NCI-H524 (cell line): ENCODE measurements at regions not wholly inside any gene's neighbourhood (a gene's known extent, or its start where the extent isn't known, plus 50 kb on each side); places are given as distances from the start of the nearest gene placed in this dataset.
"Not testable (repeated sequence)": the region's sequence is repeated elsewhere in the genome, so short reads cannot be mapped to it uniquely, and the experiment has no call there.

ENCODE experiments used
- DNase-seq, 2 experiments: peaks; one replicate each; lab custom pipeline; 2025; lab: John Stamatoyannopoulos, UW

GRCh38 chr7:118794419-118794818 lies 569.9 kb downstream of the ANKRD7 start:
- DNase-seq = no peak

- no peak for DNase-seq
Measured at GRCh38 chr7:118801366-118801765, 576.9 kb downstream of the ANKRD7 start.

DNA sequence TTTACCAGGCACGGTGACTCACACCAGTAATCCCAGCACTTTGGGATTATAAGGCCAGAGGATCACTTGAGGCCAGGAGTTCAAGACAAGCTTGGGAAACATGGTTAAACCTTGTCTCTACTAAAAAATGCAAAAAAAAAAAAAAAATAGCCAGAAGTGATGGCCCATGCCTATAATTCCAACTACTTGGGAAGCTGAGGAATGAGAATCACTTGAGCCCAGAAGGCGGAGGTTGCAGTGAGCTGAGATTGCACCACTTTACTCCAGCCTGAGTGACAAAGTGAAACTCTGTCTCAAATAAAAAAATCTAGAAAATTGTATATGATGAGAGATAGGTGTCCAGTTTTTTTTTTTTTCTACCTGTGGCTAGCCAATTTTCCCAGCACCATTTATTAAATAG lies 578.2 kb downstream of the ANKRD7 start:
- DNase-seq = no peak

GRCh38 chr7:118826246-118826645 lies 601.7 kb downstream of the ANKRD7 start:
- DNase-seq = no peak

DNA sequence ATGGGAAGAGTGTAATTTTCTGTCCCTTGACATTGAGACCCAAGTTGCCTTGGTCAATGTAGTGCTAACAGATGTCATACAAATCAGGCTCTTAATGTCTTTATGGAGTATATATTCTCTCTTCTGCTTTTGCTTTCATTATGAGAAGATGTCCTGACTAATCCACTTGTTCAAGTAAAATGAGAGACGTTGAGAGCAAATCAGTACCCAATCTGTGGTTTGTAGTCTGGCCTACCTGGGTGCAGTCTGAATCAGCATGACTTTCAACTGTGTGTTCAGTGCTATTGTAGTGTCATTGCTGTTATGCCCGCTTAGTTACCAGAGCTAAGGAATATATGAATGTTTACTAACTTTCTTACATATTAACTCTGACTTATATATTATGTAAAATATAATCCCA lies 612.4 kb downstream of the ANKRD7 start:
- DNase-seq = no peak

DNA sequence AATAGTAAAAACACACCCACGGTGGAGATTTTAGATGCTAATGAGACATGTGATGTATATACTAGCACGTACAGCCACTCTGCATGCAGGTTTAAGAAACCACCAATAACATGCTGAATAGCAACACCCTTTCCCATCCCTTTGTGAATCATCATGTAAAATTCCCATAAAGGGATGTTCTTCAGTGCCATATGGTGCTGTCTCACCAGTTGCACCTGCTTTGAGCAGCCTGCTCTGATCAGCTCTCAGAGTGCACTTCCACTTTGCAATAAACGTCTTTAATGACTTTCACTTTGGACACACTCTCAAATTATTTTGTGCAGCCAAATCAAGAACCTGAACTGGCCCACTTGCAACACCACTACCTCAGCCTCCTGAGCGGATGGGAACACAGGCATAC lies 615.0 kb downstream of the ANKRD7 start:
- peak in 1 of 2 experiments; percentile 85 for DNase-seq

- DNase-seq = no peak
Measured at GRCh38 chr7:118843456-118843855, 619.0 kb downstream of the ANKRD7 start.

GRCh38 chr7:118844748-118845147 lies 620.2 kb downstream of the ANKRD7 start:
- no peak for DNase-seq

DNA sequence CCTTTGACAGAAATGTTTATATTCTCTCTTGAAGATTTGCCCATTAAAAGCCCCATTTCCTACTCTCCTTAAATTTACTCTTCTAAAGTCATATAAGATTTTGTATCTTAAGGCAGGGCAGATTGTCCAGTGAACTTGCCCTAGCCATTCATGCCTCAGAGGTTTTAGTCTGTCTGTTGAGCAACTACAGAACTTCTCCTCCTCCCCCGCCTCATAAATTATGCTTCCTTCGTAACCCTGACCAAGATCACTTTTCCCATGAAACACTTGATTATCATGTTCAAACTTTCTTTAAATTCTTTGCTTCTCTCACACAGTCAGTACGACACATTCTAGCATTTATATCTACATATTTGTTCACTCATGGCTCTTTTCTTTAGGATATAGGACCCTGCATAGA lies 621.3 kb downstream of the ANKRD7 start:
- no peak for DNase-seq

DNA sequence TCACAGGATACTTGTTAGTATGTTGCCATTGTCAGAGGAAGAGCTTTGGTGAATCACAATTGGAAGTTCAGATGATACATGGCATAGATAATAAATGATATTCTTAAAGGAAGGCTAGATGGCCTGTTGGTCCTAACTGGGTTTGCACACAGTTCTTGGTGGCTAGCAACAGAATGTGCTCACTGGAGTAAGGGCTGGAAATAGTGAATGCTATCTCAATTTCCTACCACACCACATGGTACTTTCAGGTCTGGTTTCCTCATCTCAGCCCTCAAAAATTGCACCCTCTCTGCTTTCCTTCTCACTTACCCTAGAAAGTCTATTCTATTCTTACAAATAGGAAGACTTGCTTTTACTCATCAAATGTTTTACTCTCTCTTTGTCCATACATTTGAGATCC lies 622.5 kb downstream of the ANKRD7 start:
- DNase-seq = no peak

DNA sequence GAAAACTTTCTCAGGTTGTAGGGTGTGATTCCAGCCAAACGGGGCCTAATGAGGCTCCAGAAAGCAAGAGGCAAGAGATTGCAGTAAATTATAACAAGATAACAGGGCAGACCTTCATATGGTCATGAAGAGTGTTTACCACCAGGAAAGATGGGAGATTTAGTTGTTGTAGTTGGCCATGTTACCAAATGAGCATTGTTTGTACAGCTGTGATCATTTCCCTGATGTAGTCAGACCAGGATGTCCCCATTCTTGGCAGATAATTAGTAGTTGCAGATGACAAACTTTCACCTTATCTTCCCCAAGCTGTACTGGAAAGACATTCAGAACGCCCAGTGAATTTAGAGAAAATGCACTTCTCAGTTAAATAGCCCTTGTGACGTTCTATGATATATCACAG lies 630.8 kb downstream of the ANKRD7 start:
- no peak for DNase-seq

DNA sequence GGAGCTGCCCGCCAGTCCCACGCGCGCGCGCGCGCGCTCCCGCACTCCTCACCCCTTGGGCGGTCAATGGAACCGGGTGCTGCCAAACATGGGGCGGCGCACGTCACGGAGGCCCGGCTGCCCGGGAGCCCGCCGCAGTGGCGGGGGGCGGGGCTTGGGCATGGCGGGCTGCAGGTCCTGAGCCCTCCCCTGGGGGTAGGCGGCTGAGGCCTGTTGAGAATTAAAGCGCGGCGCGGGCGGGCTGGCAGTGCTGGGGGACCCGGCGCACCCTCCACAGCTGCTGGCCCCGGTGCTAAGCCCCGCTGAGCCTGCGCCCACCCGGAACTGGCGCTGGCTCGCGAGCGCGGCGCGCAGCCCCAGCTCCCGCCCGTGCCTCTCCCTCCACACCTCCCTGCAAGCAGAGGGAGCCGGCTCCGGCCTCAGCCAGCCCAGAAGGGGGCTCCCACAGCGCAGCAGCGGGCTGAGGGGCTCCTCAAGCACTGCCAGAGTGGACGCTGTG lies 634.2 kb downstream of the ANKRD7 start:
- DNase-seq = no peak

DNA sequence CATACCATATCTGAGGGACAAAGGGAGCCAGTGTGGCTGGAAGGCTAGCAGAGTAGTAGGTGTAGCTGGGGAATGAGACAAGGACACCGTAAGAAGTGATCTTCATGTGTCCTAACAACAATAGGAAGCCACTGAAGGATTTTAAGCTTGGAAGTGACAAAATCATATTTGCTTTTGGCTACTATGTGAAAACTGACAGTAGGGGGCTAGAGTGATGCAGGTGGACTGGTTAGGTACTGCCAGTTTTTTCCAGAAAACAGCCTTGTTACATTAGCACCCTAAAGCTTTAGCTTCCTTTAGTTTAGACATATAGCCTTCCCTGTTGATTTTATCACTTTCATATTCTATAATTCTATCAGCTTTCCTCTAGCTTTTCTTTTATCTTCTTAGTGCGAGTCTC lies 637.1 kb downstream of the ANKRD7 start:
- DNase-seq = no peak

DNA sequence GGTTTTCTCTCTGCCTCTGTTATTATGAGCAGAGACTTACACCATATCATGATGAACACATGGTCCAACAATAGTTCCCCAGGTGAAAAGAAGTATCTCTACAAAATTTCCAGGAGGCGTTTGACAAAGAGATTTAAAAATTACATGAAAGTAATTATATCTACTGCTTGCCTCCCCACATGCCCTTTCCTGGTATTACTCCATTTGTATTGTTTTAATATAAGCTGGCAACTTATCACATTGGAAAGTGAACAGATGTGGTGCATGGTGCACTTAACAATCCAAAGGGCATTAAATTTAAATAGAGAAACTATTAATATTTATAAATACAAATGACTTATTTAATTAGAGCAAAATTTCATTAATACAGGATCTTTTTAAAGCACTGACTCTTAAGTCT lies 638.2 kb downstream of the ANKRD7 start:
- DNase-seq = peak in 1 of 2 experiments; percentile 13

- DNase-seq = peak; percentile 37 to 72
Measured at GRCh38 chr7:118863966-118864365, 639.5 kb downstream of the ANKRD7 start.

- DNase-seq = no peak
Measured at GRCh38 chr7:118867860-118868259, 643.4 kb downstream of the ANKRD7 start.

DNA sequence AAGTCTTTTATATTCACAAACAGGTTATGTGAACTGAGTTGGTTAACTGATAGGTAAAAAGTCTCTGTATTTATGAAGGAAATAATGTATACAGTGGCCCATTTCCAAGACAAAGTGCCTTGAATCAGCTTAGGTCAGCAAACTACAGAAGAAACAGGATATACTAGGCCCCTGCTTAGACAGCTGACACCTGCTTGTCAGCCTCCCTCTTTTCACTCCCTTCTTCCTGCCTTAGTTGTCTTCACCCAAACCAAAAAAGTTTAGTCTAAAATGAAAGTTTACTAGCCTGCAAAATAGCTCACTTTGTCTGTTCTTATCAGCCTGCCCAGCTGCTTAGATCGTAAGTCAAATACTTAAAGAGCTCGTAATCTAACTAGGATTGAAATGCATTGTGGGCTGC lies 644.6 kb downstream of the ANKRD7 start:
- DNase-seq = not testable (repeated sequence)

- DNase-seq = no peak
Measured at GRCh38 chr7:118870187-118870586, 645.7 kb downstream of the ANKRD7 start.

DNA sequence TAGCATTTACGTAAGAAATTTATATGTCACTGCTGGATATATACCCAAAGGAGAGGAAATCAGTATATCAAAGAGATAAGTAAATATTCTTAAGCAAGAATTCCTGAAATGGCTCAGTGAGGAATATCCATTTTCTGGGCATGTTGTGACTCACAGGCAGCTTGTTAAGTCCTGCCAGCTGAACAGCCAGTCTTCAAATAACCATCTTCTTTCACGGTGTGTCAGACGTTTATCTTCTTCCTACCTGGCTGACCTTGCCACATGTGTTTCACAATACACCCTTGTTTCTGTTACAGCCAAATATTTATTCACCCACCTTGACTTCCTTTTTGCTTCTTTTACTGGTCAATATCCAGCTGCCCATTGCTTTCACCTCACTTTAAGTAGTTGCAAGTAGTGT lies 648.1 kb downstream of the ANKRD7 start:
- DNase-seq = no peak

GRCh38 chr7:118877187-118877586 lies 652.7 kb downstream of the ANKRD7 start:
- DNase-seq = no peak

DNA sequence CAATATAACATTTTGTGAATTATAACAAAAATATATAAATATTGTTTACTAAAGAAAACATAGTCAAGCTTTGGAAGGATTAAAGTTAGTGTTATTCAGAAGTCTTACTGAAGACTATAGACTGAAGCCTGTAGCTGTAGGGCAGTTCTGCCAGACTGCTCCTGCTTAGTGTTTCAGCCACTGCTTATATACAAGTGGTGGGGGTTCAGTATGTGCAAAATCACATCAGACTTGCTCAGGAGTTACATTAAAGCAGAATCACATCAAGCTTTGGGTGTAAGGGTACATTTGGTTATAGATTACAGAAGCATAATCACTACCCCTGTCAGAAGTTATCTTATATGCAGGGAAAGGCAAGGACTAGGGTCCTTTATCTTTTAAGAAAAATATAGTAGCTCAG lies 653.8 kb downstream of the ANKRD7 start:
- DNase-seq = no peak

GRCh38 chr7:118898284-118898683 lies 673.8 kb downstream of the ANKRD7 start:
- DNase-seq = no peak

- DNase-seq = no peak
Measured at GRCh38 chr7:118902600-118902999, 678.1 kb downstream of the ANKRD7 start.

- DNase-seq = no peak
Measured at GRCh38 chr7:118907911-118908527, 683.5 kb downstream of the ANKRD7 start.
